HEK293 (cell line): ENCODE measurements at regions not wholly inside any gene's neighbourhood (a gene's known extent, or its start where the extent isn't known, plus 50 kb on each side); places are given as distances from the start of the nearest gene placed in this dataset.

Experiments used
- CTCF ChIP-seq: fragments of 450-650 bp; formaldehyde crosslinking; IDR thresholded peaks from 2 replicates; pipeline ENCODE4 v1.5.1; 2016; ENCODE audit warnings: missing biosample characterization, missing genetic modification characterization
- PATZ1 ChIP-seq: fragments of 450-650 bp; formaldehyde crosslinking; IDR thresholded peaks from 2 replicates; pipeline ENCODE4 v1.5.1; 2016; ENCODE audit warnings: missing biosample characterization, missing genetic modification characterization
- YY1 ChIP-seq: fragments of 450-650 bp; formaldehyde crosslinking; IDR thresholded peaks from 2 replicates; pipeline ENCODE4 v1.5.1; 2018; ENCODE audit warnings: missing biosample characterization, missing genetic modification characterization
- ZBTB1 ChIP-seq: fragments of 450-650 bp; formaldehyde crosslinking; IDR thresholded peaks from 2 replicates; pipeline ENCODE4 v1.5.1; 2016; ENCODE audit warnings: missing biosample characterization, missing genetic modification characterization
- ZFP37 ChIP-seq: fragments of 450-650 bp; formaldehyde crosslinking; IDR thresholded peaks from 2 replicates; pipeline ENCODE4 v1.5.1; 2016; ENCODE audit warnings: missing biosample characterization, missing genetic modification characterization
- ZNF2 ChIP-seq: fragments of 450-650 bp; formaldehyde crosslinking; IDR thresholded peaks from 2 replicates; pipeline ENCODE4 v1.5.1; 2016; ENCODE audit warnings: missing biosample characterization, missing genetic modification characterization
- TF ChIP-seq, protein P1 (sequence below): fragments of 450-650 bp; formaldehyde crosslinking; IDR thresholded peaks from 2 replicates; pipeline ENCODE4 v1.5.1; 2016; ENCODE audit warnings: missing biosample characterization, missing genetic modification characterization, borderline replicate concordance

DNA sequence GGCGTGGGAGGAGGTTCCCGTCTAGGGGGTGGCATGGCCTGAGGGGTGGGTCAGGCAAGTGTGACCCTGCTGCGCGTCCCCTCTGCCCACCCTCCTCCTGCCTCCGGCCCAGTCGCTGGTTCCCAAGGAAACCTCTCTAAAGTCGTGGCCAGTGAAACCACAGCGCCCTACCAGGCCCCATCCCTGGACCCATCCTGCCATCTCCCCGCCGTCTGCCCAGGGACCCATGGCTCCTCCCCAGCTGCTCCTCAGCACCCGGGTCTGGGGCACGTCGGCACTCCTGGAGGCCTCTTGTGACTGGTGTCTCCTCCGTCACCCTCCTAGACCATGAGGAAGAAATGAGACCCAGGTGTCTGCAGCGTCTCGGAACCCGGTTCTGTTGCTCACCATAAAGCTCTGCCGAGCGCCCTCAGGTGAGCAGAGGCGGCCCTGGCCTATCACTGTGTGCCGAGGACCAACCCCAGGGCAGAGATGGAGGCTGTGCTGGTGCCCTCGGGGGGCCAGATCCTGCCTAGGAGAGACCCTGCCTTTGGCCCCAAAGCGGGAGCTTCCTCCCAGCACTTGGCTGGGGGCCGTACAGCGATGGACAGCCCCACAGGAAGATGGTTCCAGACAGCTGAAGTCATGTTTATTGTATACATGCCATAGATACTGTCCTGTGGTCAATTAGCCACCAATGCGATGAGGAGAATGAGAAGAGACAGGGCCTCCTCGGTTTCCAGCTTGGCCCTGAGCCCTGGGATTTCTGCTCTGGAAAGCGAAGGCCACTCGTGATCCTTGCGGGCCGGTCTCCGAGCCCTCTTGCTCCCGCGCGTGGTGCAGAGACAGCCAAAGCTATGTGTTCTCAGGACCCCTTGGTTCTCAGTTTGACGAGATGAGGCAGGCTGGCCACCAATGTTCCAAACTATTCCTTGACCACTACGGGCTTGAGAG lies 222.5 kb upstream of the RTL1 start:
- TF ChIP-seq ZFP37: no peak
- no peak for TF ChIP-seq ZBTB1 (tag by site-specific recombination)
- no peak for TF ChIP-seq YY1 (tag by site-specific recombination)
- no peak for TF ChIP-seq ZNF2
- no peak for TF ChIP-seq CTCF (tag by site-specific recombination)
- TF ChIP-seq PATZ1 (tag by site-specific recombination): no peak
- TF ChIP-seq, protein P1, sequence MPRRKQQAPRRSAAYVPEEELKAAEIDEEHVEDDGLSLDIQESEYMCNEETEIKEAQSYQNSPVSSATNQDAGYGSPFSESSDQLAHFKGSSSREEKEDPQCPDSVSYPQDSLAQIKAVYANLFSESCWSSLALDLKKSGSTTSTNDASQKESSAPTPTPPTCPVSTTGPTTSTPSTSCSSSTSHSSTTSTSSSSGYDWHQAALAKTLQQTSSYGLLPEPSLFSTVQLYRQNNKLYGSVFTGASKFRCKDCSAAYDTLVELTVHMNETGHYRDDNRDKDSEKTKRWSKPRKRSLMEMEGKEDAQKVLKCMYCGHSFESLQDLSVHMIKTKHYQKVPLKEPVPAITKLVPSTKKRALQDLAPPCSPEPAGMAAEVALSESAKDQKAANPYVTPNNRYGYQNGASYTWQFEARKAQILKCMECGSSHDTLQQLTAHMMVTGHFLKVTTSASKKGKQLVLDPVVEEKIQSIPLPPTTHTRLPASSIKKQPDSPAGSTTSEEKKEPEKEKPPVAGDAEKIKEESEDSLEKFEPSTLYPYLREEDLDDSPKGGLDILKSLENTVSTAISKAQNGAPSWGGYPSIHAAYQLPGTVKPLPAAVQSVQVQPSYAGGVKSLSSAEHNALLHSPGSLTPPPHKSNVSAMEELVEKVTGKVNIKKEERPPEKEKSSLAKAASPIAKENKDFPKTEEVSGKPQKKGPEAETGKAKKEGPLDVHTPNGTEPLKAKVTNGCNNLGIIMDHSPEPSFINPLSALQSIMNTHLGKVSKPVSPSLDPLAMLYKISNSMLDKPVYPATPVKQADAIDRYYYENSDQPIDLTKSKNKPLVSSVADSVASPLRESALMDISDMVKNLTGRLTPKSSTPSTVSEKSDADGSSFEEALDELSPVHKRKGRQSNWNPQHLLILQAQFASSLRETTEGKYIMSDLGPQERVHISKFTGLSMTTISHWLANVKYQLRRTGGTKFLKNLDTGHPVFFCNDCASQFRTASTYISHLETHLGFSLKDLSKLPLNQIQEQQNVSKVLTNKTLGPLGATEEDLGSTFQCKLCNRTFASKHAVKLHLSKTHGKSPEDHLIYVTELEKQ (tag by site-specific recombination): no peak
